ENCODE measurements at regions not wholly inside any gene's neighbourhood (a gene's known extent, or its start where the extent isn't known, plus 50 kb on each side); places are given as distances from the start of the nearest gene placed in this dataset.

DNA sequence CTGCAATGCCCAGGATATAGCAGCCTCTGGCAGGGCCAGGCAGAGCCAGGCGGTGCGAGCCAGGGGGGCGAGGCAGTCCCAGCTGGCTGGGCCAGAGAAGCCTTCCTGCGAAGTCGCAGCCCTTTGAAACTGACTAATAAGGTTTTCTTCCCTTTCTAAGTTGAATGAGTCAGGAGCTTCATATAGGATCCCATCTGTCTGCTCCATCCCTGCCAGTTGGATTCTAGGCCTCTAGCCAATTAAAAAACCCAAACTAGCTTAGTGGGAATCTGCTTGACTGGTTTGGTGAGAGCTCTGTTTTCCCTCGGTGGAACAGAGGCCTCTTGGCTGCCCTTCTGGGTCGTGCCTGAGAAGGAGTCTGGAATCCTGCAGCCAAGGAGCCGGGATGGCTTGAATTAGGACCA, 70.1 kb upstream of the RAPGEF1 start:
- DNase-seq = no peak

- no peak for DNase-seq
These were observed 68.4 kb upstream of the RAPGEF1 start for GRCh38 chr9:131808291-131808690.

DNA sequence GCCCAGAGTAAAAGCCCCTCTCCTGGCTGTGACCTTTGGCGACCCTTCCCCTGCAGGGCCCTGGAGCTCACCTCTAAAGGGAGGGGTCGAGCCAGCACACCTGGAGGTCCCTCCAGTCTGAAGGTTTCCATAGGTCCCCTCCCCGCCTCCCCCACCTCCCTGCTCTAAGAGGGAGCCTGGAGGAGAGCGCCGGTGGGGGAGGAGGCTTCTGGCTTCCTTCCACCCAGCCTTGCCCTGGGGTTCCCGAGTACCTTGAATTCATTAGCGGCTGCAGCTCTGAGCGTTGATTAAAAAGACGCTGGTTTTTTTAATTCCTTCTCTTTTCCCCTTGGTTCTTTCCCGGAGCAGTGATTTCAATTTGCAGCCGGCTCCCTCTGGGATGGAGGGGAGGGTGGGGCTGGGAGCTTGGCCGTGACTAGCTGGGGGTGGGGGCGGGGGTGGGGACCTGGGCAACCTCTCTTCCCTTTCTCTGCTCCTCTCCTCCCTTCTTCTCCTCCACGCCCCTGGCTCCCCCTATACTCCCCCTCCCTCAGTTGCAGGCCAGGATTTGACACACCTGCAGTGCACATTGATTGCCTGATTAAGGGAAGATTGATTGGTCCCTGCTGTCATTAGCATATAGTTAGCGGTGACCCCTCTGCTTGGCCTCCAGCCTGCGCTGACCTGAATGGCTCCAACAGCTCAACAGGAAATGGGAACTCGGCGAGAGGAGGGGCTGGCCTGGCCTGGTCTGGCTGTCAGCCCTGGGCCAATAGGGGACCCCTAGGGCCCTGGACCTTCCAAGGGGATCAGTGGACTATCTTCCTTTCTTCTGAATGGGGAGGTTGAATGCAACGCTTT, 67.5 kb upstream of the RAPGEF1 start:
- no peak for DNase-seq

DNA sequence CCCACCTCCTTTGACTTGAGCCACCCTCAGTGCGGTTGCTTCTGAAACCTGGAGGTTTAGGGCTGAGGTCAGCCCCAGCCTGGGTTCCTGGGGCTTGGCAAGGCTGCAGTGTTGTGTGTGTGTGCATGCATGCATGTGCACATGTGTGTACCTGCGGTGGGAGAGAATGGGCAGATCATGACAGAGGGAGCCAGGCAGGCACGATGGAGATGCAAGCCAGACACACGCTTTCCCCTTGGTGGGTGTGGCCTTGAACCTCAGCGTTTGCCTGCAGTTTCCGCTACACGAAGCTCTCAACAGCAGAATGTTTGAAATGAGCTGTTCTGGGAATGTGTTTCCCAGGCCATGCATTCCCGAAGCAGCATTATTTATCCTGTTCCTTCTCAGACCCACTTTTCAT, 65.9 kb upstream of the RAPGEF1 start:
- DNase-seq = no peak

DNA sequence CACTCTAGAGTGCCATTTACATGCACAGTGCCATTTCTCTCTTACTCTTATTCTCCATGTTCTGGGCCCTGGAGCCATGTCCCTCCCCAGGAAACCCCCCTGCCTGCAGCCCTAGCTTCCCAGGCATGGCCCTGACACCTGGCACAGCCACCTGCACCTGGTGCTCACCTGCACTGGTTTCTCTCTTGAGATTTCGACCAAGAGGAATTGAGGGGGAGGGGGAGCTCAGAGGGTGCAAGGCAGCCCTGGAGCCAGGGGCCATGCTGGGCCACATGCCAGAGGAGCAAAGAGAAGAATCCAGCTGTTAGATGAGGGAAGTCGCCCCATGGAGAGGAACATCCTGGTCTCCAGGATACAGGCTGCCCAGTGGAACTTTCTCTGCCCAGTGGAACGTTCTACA, 65.0 kb upstream of the RAPGEF1 start:
- DNase-seq = no peak

DNA sequence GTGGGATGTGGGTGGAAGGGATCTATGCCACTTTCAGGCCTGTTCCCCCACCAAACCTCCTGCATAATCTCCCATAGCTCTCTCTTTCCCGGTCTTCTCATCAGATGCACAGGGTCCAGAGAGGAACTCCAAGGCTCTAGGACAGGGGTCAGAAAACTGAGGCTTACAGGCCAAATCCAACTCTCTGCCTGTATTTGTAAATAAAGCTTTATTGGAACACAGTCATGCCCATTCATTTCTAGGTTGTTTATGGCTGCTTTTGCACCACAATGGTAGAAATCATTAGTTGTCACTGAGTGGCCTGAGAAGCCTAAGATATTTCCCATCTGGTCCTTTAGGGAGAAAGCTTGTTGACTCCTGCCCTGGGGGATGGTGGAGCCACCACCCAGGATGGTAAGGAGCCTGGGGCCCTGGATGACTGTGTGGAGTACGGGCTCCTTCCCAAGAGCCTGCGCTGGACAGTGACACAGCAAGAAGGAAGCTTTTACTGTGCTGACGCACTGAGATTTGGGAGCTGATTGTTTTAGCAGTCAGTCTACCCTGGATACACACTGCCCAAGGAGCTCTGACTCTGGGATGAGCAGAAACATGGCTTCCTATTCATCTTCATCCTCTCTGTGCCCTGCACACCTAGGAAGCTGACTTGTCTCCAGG, 64.0 kb upstream of the RAPGEF1 start:
- no peak for DNase-seq

DNA sequence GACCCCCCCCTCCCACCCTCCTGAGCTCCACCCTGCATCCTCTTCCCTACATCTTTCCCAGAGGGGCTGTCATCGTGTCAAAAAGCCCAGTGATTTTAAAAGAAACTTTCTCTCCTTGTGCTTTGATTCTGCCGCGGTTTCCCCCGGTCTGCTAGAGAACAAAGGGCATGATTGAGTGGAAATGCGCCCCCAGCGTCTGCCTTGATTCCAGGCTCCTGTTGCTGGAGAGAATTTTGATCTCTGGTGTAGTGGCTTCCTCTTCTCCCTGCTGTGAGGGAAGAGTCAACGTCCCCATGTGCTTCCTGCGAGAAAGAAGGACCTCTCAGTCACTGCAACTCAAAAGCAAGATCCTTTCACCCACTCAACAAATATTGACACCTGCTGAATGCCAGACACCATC, 61.9 kb upstream of the RAPGEF1 start:
- DNase-seq = no peak

GRCh38 chr9:131800843-131801242, 61.0 kb upstream of the RAPGEF1 start:
- DNase-seq = no peak

- no peak for DNase-seq
These were observed 60.5 kb upstream of the RAPGEF1 start for GRCh38 chr9:131800366-131800765.

- peak; percentile 35 for DNase-seq
These were observed 59.4 kb upstream of the RAPGEF1 start for GRCh38 chr9:131799177-131799823.

DNA sequence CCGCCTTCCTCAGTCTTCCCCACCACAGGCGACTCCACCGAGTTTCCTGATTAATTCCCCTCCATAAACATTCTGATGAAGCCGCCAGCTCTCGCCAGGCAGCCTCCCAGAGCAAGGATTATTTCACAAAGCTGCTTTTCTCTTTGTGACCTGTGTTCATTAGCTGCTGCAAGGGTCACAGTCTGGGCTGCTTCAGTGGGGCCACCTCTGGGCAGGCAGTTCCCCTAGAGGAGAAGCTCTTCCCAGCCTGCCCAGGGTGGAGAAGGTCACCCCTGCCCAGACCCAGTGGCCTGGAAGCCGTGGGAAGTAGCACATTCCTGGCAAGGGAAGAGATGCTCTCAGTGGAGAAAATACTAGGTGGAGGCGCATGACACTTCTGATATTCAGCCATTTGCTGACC, 58.4 kb upstream of the RAPGEF1 start:
- no peak for DNase-seq

DNA sequence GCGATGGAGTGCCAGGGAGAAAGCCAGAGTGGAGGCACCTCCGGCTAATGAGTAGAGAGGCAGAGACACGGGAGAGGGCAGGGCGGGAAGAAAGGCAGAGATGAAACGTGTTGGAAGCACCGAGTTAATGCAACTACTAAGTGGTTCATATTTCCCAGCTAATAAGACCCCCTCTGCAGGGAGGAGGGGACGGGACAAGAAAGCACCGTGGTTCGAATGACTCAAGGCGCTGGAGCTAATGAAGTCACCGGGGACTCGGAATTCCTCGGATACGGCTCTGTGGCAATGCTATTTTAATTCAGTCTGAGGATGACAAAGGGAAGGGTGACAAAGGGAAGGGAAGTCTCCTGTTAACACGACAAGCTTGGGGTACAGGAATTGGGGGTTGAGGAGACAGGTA, 54.5 kb upstream of the RAPGEF1 start:
- DNase-seq = no peak

- DNase-seq = no peak
These were observed 51.8 kb upstream of the RAPGEF1 start for GRCh38 chr9:131791542-131792254.

Measured in activated CD4-positive, alpha-beta T cell treated with anti-CD3 and anti-CD28 coated beads, Interleukin-2, amount 50 U/mL, for 16 hours (primary cell).